ENCODE measurements at regions not wholly inside any gene's neighbourhood (a gene's known extent, or its start where the extent isn't known, plus 50 kb on each side); places are given as distances from the start of the nearest gene placed in this dataset.

GRCh38 chr5:118405650-118406061 is 582.7 kb downstream of the DTWD2 start:
- TF ChIP-seq POLR2A (IDR thresholded peaks at IDR 0.05) = no peak
- TF ChIP-seq CTCF (IDR thresholded peaks at IDR 0.05) = no peak

Measured in Peyer's patch (tissue), 4 donors.